Hepatocyte (in vitro differentiated cells): ENCODE measurements at regions not wholly inside any gene's neighbourhood (a gene's known extent, or its start where the extent isn't known, plus 50 kb on each side); places are given as distances from the start of the nearest gene placed in this dataset.

Experiments
- DNase-seq: peaks from one replicate; pipeline ENCODE4 v3.0.0-alpha.2; 2016; ENCODE audit warnings: low spot score
- H2AFZ ChIP-seq: fragments of 200-600 bp; sonication (generic); 2 replicates; pipeline ENCODE4 v1.6.0; 2016; ENCODE audit warnings: antibody characterized with exemption, mild to moderate bottlenecking
- H3K27ac ChIP-seq: fragments of 200-600 bp; sonication (generic); 2 replicates; pipeline ENCODE4 v1.5.1; 2016; ENCODE audit warnings: mild to moderate bottlenecking
- H3K27me3 ChIP-seq: fragments of 200-600 bp; sonication (generic); 2 replicates; pipeline ENCODE4 v1.6.1; 2016
- H3K36me3 ChIP-seq: fragments of 200-600 bp; sonication (generic); replicated peaks from 2 replicates; pipeline ENCODE4 v1.5.1; 2016; ENCODE audit warnings: low read depth; ENCODE audit not compliant: insufficient read depth
- H3K4me1 ChIP-seq: fragments of 200-600 bp; sonication (generic); 2 replicates; pipeline ENCODE4 v1.5.1; 2016; ENCODE audit warnings: mild to moderate bottlenecking, moderate library complexity; ENCODE audit not compliant: insufficient read depth
- H3K4me2 ChIP-seq: fragments of 200-600 bp; sonication (generic); 2 replicates; pipeline ENCODE4 v1.6.0; 2016
- H3K4me3 ChIP-seq: fragments of 200-600 bp; sonication (generic); 2 replicates; pipeline ENCODE4 v1.5.1; 2016; ENCODE audit warnings: mild to moderate bottlenecking
- H3K79me2 ChIP-seq: fragments of 200-600 bp; sonication (generic); 2 replicates; pipeline ENCODE4 v1.6.0; 2017; ENCODE audit warnings: mild to moderate bottlenecking
- H3K9me2 ChIP-seq: fragments of 200-600 bp; sonication (generic); replicated peaks from 2 replicates; pipeline ENCODE4 v1.6.0; 2017; ENCODE audit warnings: mild to moderate bottlenecking; ENCODE audit not compliant: insufficient read depth
- H3K9me3 ChIP-seq: fragments of 200-600 bp; sonication (generic); 2 replicates; pipeline ENCODE4 v1.5.1; 2016; ENCODE audit warnings: low read depth, mild to moderate bottlenecking
- H4K20me1 ChIP-seq: fragments of 200-600 bp; sonication (generic); 2 replicates; pipeline ENCODE4 v1.6.0; 2016; ENCODE audit warnings: mild to moderate bottlenecking; ENCODE audit not compliant: insufficient read depth, poor library complexity, severe bottlenecking
- CTCF ChIP-seq: fragments of 200-600 bp; sonication (generic); IDR thresholded peaks from 2 replicates; pipeline ENCODE4 v1.5.1; 2016; ENCODE audit warnings: antibody characterized with exemption, mild to moderate bottlenecking; ENCODE audit not compliant: poor library complexity
- EZH2 ChIP-seq: fragments of 200-600 bp; sonication (generic); IDR thresholded peaks from 2 replicates; pipeline ENCODE4 v1.6.1; 2016; ENCODE audit warnings: antibody characterized with exemption, mild to moderate bottlenecking, borderline replicate concordance
- EZH2phosphoT487 ChIP-seq: fragments of 200-600 bp; sonication (generic); IDR thresholded peaks from one replicate; pipeline ENCODE4 v1.6.1; 2018; ENCODE audit warnings: antibody characterized with exemption, mild to moderate bottlenecking, low read depth, moderate library complexity; ENCODE audit not compliant: unreplicated experiment, severe bottlenecking
- WGBS: methylation state at CpG from one replicate; pipeline ENCODE4 v1.1.6; 2016; ENCODE audit warnings: low lambda C conversion rate; ENCODE audit errors: missing lambda C conversion rate; 5-methylcytosine and 5-hydroxymethylcytosine counted together

- Histone ChIP-seq H3K27ac (no peak overlapping the region), H3K9me2 (no peaks in the 10 kb centered on the region), H3K4me2 (no peak overlapping the region), H3K36me3 (no peaks in the 10 kb centered on the region), H3K4me1 (peaks cover 13% of the 10 kb centered on the region), H3K9me3 (no peaks in the 10 kb centered on the region), H3K4me3 (no peak overlapping the region), H3K27me3 (no peaks in the 10 kb centered on the region), H4K20me1 (no peaks in the 10 kb centered on the region), H3K79me2 (no peaks in the 10 kb centered on the region), H2AFZ (no peak overlapping the region)
- TF ChIP-seq CTCF = no peak
- no peak for TF ChIP-seq EZH2phosphoT487
- no peak for TF ChIP-seq EZH2
- no peak for DNase-seq
- WGBS = 98% methylated on average over 3 of the region's 3 CpGs
Measured at GRCh38 chr10:28920091-28920490, 242.8 kb downstream of the BAMBI start.

- Histone ChIP-seq H2AFZ (no peak overlapping the region), H3K9me3 (no peaks in the 10 kb centered on the region), H3K36me3 (no peaks in the 10 kb centered on the region), H4K20me1 (no peaks in the 10 kb centered on the region), H3K4me3 (no peak overlapping the region), H3K27me3 (no peaks in the 10 kb centered on the region), H3K9me2 (no peaks in the 10 kb centered on the region), H3K79me2 (no peaks in the 10 kb centered on the region), H3K4me1 (no peaks in the 10 kb centered on the region), H3K4me2 (no peak overlapping the region), H3K27ac (peak overlapping the region; percentile 17)
- no peak for DNase-seq
- 95% methylated on average over 2 of the region's 2 CpGs for WGBS
- TF ChIP-seq EZH2phosphoT487 (no peak), CTCF (no peak), EZH2 (no peak)
Measured at GRCh38 chr10:28922127-28922526, 244.8 kb downstream of the BAMBI start.

- Histone ChIP-seq H3K79me2 (no peaks in the 10 kb centered on the region), H3K9me2 (no peaks in the 10 kb centered on the region), H3K36me3 (no peaks in the 10 kb centered on the region), H3K27me3 (no peaks in the 10 kb centered on the region), H3K9me3 (no peaks in the 10 kb centered on the region), H2AFZ (no peak overlapping the region), H3K4me2 (no peak overlapping the region), H3K4me3 (no peak overlapping the region), H4K20me1 (no peaks in the 10 kb centered on the region), H3K4me1 (no peaks in the 10 kb centered on the region), H3K27ac (no peak overlapping the region)
- 92% methylated on average over 2 of the region's 2 CpGs for WGBS
- no peak for DNase-seq
- TF ChIP-seq EZH2phosphoT487 (no peak), EZH2 (no peak), CTCF (no peak)
Measured at GRCh38 chr10:28922861-28923260, 245.5 kb downstream of the BAMBI start.

- 89% methylated on average over 10 of the region's 10 CpGs for WGBS
- DNase-seq = no peak
- no peaks in the 10 kb centered on the region for H3K9me2 ChIP-seq
- H3K4me2 ChIP-seq = no peak overlapping the region
- H4K20me1 ChIP-seq = no peaks in the 10 kb centered on the region
- no peak overlapping the region for H3K27ac ChIP-seq
- TF ChIP-seq CTCF = no peak
- no peak for TF ChIP-seq EZH2phosphoT487
- TF ChIP-seq EZH2 = no peak
- H3K36me3 ChIP-seq = no peaks in the 10 kb centered on the region
- H3K27me3 ChIP-seq = no peaks in the 10 kb centered on the region
- H3K4me1 ChIP-seq = no peaks in the 10 kb centered on the region
- H3K4me3 ChIP-seq = no peak overlapping the region
- H3K79me2 ChIP-seq = no peaks in the 10 kb centered on the region
- H2AFZ ChIP-seq = no peak overlapping the region
- no peaks in the 10 kb centered on the region for H3K9me3 ChIP-seq
Measured at GRCh38 chr10:28924717-28925116, 247.4 kb downstream of the BAMBI start.
